ENCODE measurements at regions not wholly inside any gene's neighbourhood (a gene's known extent, or its start where the extent isn't known, plus 50 kb on each side); places are given as distances from the start of the nearest gene placed in this dataset.

GRCh38 chr11:92122561-92122960, 102.1 kb upstream of the FAT3 start:
- Histone ChIP-seq H3K36me3 (ENCODE audit: control insufficient read depth in 1 of 2, insufficient read depth in 2 of 2, low read depth in 1 of 2, low read length in 2 of 2) (no peaks in the 10 kb centered on the region), H2BK5ac (ENCODE audit: low read depth, low read length, poor library complexity, severe bottlenecking) (no peak overlapping the region), H3K18ac (ENCODE audit: low read depth in 1 of 2, low read length in 2 of 2) (no peak overlapping the region), H2AFZ (ENCODE audit: low read depth, low read length) (no peak overlapping the region), H3K4me2 (ENCODE audit: low read length, poor library complexity, severe bottlenecking) (no peak overlapping the region), H3K23ac (ENCODE audit: low read length in 2 of 2) (no peak overlapping the region), H3K9ac (ENCODE audit: low read length) (no peak overlapping the region), H2BK12ac (ENCODE audit: low read length in 2 of 2) (no peak overlapping the region), H3K14ac (ENCODE audit: low read length in 2 of 2) (no peak overlapping the region), H2BK120ac (ENCODE audit: low read depth, low read length) (no peak overlapping the region), H3K4me3 (ENCODE audit: insufficient read depth in 1 of 2, low read depth in 1 of 2, low read length in 2 of 2) (no peak overlapping the region), H3K4me1 (ENCODE audit: control insufficient read depth, insufficient read depth, low read depth, low read length) (no peaks in the 10 kb centered on the region), H3K27ac (ENCODE audit: low read length, poor library complexity, severe bottlenecking) (no peak overlapping the region), H4K8ac (ENCODE audit: low read length) (no peak overlapping the region), H3K79me1 (replicated peaks; ENCODE audit: low read length, poor library complexity, severe bottlenecking) (no peaks in the 10 kb centered on the region), H3K9me3 (ENCODE audit: control insufficient read depth, low read length) (peaks cover 8% of the 10 kb centered on the region), H3K4ac (ENCODE audit: low read depth in 1 of 2, low read length in 2 of 2) (no peak overlapping the region), H4K91ac (ENCODE audit: low read length) (no peak overlapping the region), H2BK15ac (ENCODE audit: low read depth, poor library complexity, severe bottlenecking) (no peak overlapping the region), H2AK5ac (ENCODE audit: low read length, severe bottlenecking) (no peak overlapping the region), H3K27me3 (ENCODE audit: control insufficient read depth in 1 of 2, insufficient read depth in 1 of 2, low read length in 2 of 2) (no peaks in the 10 kb centered on the region)
- DNase-seq, result no peak
- WGBS, result no CpG with 5 or more reads among the region's 1 CpG

GRCh38 chr11:92111287-92111686, 113.3 kb upstream of the FAT3 start:
- Histone ChIP-seq H3K79me1 (replicated peaks; ENCODE audit: low read length, poor library complexity, severe bottlenecking) (no peaks in the 10 kb centered on the region), H3K4me1 (ENCODE audit: control insufficient read depth, insufficient read depth, low read depth, low read length) (no peaks in the 10 kb centered on the region), H3K14ac (ENCODE audit: low read length in 2 of 2) (no peak overlapping the region), H2BK120ac (ENCODE audit: low read depth, low read length) (no peak overlapping the region), H2BK15ac (ENCODE audit: low read depth, poor library complexity, severe bottlenecking) (no peak overlapping the region), H3K4me3 (ENCODE audit: insufficient read depth in 1 of 2, low read depth in 1 of 2, low read length in 2 of 2) (no peak overlapping the region), H3K4ac (ENCODE audit: low read depth in 1 of 2, low read length in 2 of 2) (no peak overlapping the region), H3K27me3 (ENCODE audit: control insufficient read depth in 1 of 2, insufficient read depth in 1 of 2, low read length in 2 of 2) (no peaks in the 10 kb centered on the region), H2BK5ac (ENCODE audit: low read depth, low read length, poor library complexity, severe bottlenecking) (no peak overlapping the region), H3K27ac (ENCODE audit: low read length, poor library complexity, severe bottlenecking) (no peak overlapping the region), H3K23ac (ENCODE audit: low read length in 2 of 2) (no peak overlapping the region), H3K9ac (ENCODE audit: low read length) (no peak overlapping the region), H4K91ac (ENCODE audit: low read length) (no peak overlapping the region), H3K36me3 (ENCODE audit: control insufficient read depth in 1 of 2, insufficient read depth in 2 of 2, low read depth in 1 of 2, low read length in 2 of 2) (no peaks in the 10 kb centered on the region), H3K18ac (ENCODE audit: low read depth in 1 of 2, low read length in 2 of 2) (no peak overlapping the region), H3K4me2 (ENCODE audit: low read length, poor library complexity, severe bottlenecking) (no peak overlapping the region), H3K9me3 (ENCODE audit: control insufficient read depth, low read length) (peaks cover 27% of the 10 kb centered on the region), H2BK12ac (ENCODE audit: low read length in 2 of 2) (no peak overlapping the region), H2AK5ac (ENCODE audit: low read length, severe bottlenecking) (no peak overlapping the region), H2AFZ (ENCODE audit: low read depth, low read length) (no peak overlapping the region), H4K8ac (ENCODE audit: low read length) (no peak overlapping the region)
- DNase-seq, result no peak
- 54% methylated on average over 4 of the region's 4 CpGs for WGBS

- Histone ChIP-seq H2BK5ac (ENCODE audit: low read depth, low read length, poor library complexity, severe bottlenecking) (no peak overlapping the region), H3K36me3 (ENCODE audit: control insufficient read depth in 1 of 2, insufficient read depth in 2 of 2, low read depth in 1 of 2, low read length in 2 of 2) (no peaks in the 10 kb centered on the region), H2BK120ac (ENCODE audit: low read depth, low read length) (no peak overlapping the region), H3K4ac (ENCODE audit: low read depth in 1 of 2, low read length in 2 of 2) (no peak overlapping the region), H2AFZ (ENCODE audit: low read depth, low read length) (no peak overlapping the region), H3K9ac (ENCODE audit: low read length) (no peak overlapping the region), H3K4me3 (ENCODE audit: insufficient read depth in 1 of 2, low read depth in 1 of 2, low read length in 2 of 2) (no peak overlapping the region), H3K14ac (ENCODE audit: low read length in 2 of 2) (no peak overlapping the region), H3K27ac (ENCODE audit: low read length, poor library complexity, severe bottlenecking) (no peak overlapping the region), H3K23ac (ENCODE audit: low read length in 2 of 2) (no peak overlapping the region), H2AK5ac (ENCODE audit: low read length, severe bottlenecking) (no peak overlapping the region), H3K4me1 (ENCODE audit: control insufficient read depth, insufficient read depth, low read depth, low read length) (no peaks in the 10 kb centered on the region), H2BK15ac (ENCODE audit: low read depth, poor library complexity, severe bottlenecking) (no peak overlapping the region), H2BK12ac (ENCODE audit: low read length in 2 of 2) (no peak overlapping the region), H3K79me1 (replicated peaks; ENCODE audit: low read length, poor library complexity, severe bottlenecking) (no peaks in the 10 kb centered on the region), H4K91ac (ENCODE audit: low read length) (no peak overlapping the region), H3K4me2 (ENCODE audit: low read length, poor library complexity, severe bottlenecking) (no peak overlapping the region), H3K18ac (ENCODE audit: low read depth in 1 of 2, low read length in 2 of 2) (no peak overlapping the region), H4K8ac (ENCODE audit: low read length) (no peak overlapping the region), H3K9me3 (ENCODE audit: control insufficient read depth, low read length) (peaks cover 20% of the 10 kb centered on the region), H3K27me3 (ENCODE audit: control insufficient read depth in 1 of 2, insufficient read depth in 1 of 2, low read length in 2 of 2) (no peaks in the 10 kb centered on the region)
- no peak for DNase-seq
- 74% methylated on average over 1 of the region's 1 CpG for WGBS
Measured at GRCh38 chr11:92109466-92109865, 115.2 kb upstream of the FAT3 start.

GRCh38 chr11:92107331-92107730, 117.3 kb upstream of the FAT3 start:
- 76% methylated on average over 5 of the region's 5 CpGs for WGBS
- no peak overlapping the region for H2BK120ac ChIP-seq (ENCODE audit: low read depth, low read length)
- no peaks in the 10 kb centered on the region for H3K36me3 ChIP-seq (ENCODE audit: control insufficient read depth in 1 of 2, insufficient read depth in 2 of 2, low read depth in 1 of 2, low read length in 2 of 2)
- H3K9ac ChIP-seq (ENCODE audit: low read length), result no peak overlapping the region
- H2AK5ac ChIP-seq (ENCODE audit: low read length, severe bottlenecking), result no peak overlapping the region
- H2BK15ac ChIP-seq (ENCODE audit: low read depth, poor library complexity, severe bottlenecking), result no peak overlapping the region
- H3K18ac ChIP-seq (ENCODE audit: low read depth in 1 of 2, low read length in 2 of 2), result no peak overlapping the region
- no peak overlapping the region for H3K23ac ChIP-seq (ENCODE audit: low read length in 2 of 2)
- no peaks in the 10 kb centered on the region for H3K79me1 ChIP-seq (replicated peaks; ENCODE audit: low read length, poor library complexity, severe bottlenecking)
- no peak overlapping the region for H2BK12ac ChIP-seq (ENCODE audit: low read length in 2 of 2)
- no peak for DNase-seq
- no peak overlapping the region for H3K27ac ChIP-seq (ENCODE audit: low read length, poor library complexity, severe bottlenecking)
- no peak overlapping the region for H2AFZ ChIP-seq (ENCODE audit: low read depth, low read length)
- peaks cover 6% of the 10 kb centered on the region for H3K9me3 ChIP-seq (ENCODE audit: control insufficient read depth, low read length)
- H4K8ac ChIP-seq (ENCODE audit: low read length), result no peak overlapping the region
- no peak overlapping the region for H3K4ac ChIP-seq (ENCODE audit: low read depth in 1 of 2, low read length in 2 of 2)
- H3K27me3 ChIP-seq (ENCODE audit: control insufficient read depth in 1 of 2, insufficient read depth in 1 of 2, low read length in 2 of 2), result no peaks in the 10 kb centered on the region
- no peak overlapping the region for H4K91ac ChIP-seq (ENCODE audit: low read length)
- no peak overlapping the region for H3K4me3 ChIP-seq (ENCODE audit: insufficient read depth in 1 of 2, low read depth in 1 of 2, low read length in 2 of 2)
- H2BK5ac ChIP-seq (ENCODE audit: low read depth, low read length, poor library complexity, severe bottlenecking), result no peak overlapping the region
- no peak overlapping the region for H3K14ac ChIP-seq (ENCODE audit: low read length in 2 of 2)
- H3K4me2 ChIP-seq (ENCODE audit: low read length, poor library complexity, severe bottlenecking), result no peak overlapping the region
- no peaks in the 10 kb centered on the region for H3K4me1 ChIP-seq (ENCODE audit: control insufficient read depth, insufficient read depth, low read depth, low read length)

Measured in mesenchymal stem cell (in vitro differentiated cells and primary cell).